ENCODE measurements at regions not wholly inside any gene's neighbourhood (a gene's known extent, or its start where the extent isn't known, plus 50 kb on each side); places are given as distances from the start of the nearest gene placed in this dataset.

DNA sequence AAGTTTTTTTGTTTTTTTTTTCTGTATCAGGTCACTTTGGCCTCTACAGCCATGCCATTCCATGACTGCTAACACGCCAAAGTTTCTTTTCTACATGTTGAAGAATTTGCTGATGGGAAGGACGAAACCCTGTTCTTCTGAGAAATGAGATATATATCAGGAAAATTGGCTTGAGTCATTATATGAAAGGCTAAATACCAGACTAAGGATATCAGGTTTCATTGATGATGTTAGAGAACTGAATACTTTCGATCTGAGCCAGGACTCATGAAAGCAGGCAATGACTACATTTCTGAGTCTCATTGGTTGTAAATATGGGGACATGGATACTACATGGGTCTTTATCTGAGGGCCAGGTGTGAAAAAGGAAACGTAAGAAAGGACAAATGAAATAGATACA, 181.4 kb downstream of the OSR1 start:
- Histone ChIP-seq H3K9ac (replicated peaks; ENCODE audit: extremely low read depth, insufficient read depth, low read length) (no peak overlapping the region), H3K9me3 (replicated peaks; ENCODE audit: control insufficient read depth, insufficient read depth, low read length) (no peaks in the 10 kb centered on the region), H2AFZ (ENCODE audit: low read depth, low read length) (no peak overlapping the region), H3K27ac (ENCODE audit: insufficient read depth, low read depth, low read length) (no peak overlapping the region), H4K20me1 (replicated peaks; ENCODE audit: control insufficient read depth, extremely low read depth, insufficient read depth, low read length) (no peaks in the 10 kb centered on the region), H3K79me2 (ENCODE audit: control insufficient read depth, insufficient read depth, low read length) (no peaks in the 10 kb centered on the region), H3K4me1 (ENCODE audit: control insufficient read depth, extremely low read depth, insufficient read depth, low read length) (no peaks in the 10 kb centered on the region), H3K9me1 (replicated peaks; ENCODE audit: control insufficient read depth, extremely low read depth, insufficient read depth, low read length) (no peaks in the 10 kb centered on the region), H3K4me3 (replicated peaks in 1 of 3; ENCODE audit: insufficient read depth in 1 of 3, low read depth in 1 of 3, low read length in 3 of 3) (no peak overlapping the region), H3K27me3 (ENCODE audit: control insufficient read depth in 2 of 2, insufficient read depth in 2 of 2, low read length in 2 of 2) (no peaks in the 10 kb centered on the region), H3K4me2 (ENCODE audit: insufficient read depth, low read length) (no peak overlapping the region), H3K36me3 (ENCODE audit: control insufficient read depth in 2 of 2, extremely low read depth in 1 of 2, insufficient read depth in 2 of 2, low read length in 2 of 2) (no peaks in the 10 kb centered on the region)
- no TSS peak for BruUV-seq (replicated peaks)
- ChIA-PET CTCF (no interaction called here), POLR2A (no interaction called here)
- dilution Hi-C loops (cut with MboI; ENCODE audit: extremely low pct_ligation_motif_present, low sequenced_read_pairs) (no loop called here), intact Hi-C loops (cut with micrococcal nuclease) (no loop called here)
- FAIRE-seq (no peak), DNase-seq (ENCODE audit: low read depth, low spot score) (no peak)
- TF ChIP-seq, protein P1, sequence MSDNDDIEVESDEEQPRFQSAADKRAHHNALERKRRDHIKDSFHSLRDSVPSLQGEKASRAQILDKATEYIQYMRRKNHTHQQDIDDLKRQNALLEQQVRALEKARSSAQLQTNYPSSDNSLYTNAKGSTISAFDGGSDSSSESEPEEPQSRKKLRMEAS (IDR thresholded peaks at IDR 0.05; ENCODE audit: insufficient read depth, insufficient read length) = no peak
- TF ChIP-seq GATA2 (IDR thresholded peaks at IDR 0.05; ENCODE audit: insufficient read depth, insufficient read length, low read depth, low read length) = no peak
- no peak for TF ChIP-seq EZH2 (IDR thresholded peaks at IDR 0.05; ENCODE audit: borderline replicate concordance, low read depth, low read length, severe bottlenecking)
- no peak for TF ChIP-seq POLR2AphosphoS5 (IDR thresholded peaks at IDR 0.05; ENCODE audit: insufficient read depth, low read depth, low read length)
- no peak for TF ChIP-seq POLR2A (IDR thresholded peaks at IDR 0.05; ENCODE audit: low read depth, low read length)
- TF ChIP-seq, protein P2, sequence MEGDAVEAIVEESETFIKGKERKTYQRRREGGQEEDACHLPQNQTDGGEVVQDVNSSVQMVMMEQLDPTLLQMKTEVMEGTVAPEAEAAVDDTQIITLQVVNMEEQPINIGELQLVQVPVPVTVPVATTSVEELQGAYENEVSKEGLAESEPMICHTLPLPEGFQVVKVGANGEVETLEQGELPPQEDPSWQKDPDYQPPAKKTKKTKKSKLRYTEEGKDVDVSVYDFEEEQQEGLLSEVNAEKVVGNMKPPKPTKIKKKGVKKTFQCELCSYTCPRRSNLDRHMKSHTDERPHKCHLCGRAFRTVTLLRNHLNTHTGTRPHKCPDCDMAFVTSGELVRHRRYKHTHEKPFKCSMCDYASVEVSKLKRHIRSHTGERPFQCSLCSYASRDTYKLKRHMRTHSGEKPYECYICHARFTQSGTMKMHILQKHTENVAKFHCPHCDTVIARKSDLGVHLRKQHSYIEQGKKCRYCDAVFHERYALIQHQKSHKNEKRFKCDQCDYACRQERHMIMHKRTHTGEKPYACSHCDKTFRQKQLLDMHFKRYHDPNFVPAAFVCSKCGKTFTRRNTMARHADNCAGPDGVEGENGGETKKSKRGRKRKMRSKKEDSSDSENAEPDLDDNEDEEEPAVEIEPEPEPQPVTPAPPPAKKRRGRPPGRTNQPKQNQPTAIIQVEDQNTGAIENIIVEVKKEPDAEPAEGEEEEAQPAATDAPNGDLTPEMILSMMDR (IDR thresholded peaks at IDR 0.05; ENCODE audit: extremely low read depth in 1 of 2, insufficient read depth in 1 of 2, low read depth in 1 of 2, low read length in 2 of 2) = no peak
- TF ChIP-seq JUN (IDR thresholded peaks at IDR 0.05; ENCODE audit: borderline replicate concordance, insufficient read depth, insufficient read length, low read depth) = no peak
- no peak for TF ChIP-seq MYC (IDR thresholded peaks at IDR 0.05; ENCODE audit: low read depth, low read length)
- TF ChIP-seq FOS (IDR thresholded peaks at IDR 0.05; ENCODE audit: borderline replicate concordance, insufficient read depth, low read length) = no peak

Measured in endothelial cell of umbilical vein (primary cell).